Small intestine (tissue), 7 donors: ENCODE measurements at regions not wholly inside any gene's neighbourhood (a gene's known extent, or its start where the extent isn't known, plus 50 kb on each side); places are given as distances from the start of the nearest gene placed in this dataset.

Source experiments
- DNase-seq, 2 donors: peaks; one replicate each; pipeline versions ENCODE4 v3.0.0 to v3.0.0-alpha.2; 2013
- FAIRE-seq: peaks from 2 replicates; lab custom pipeline; 2012; peaks lifted over from hg19 to GRCh38; lab: Jason Lieb, UNC
- H3K27ac ChIP-seq, 3 donors: one replicate each; pipeline ENCODE4 v1.5.1; 2013; ENCODE audit warnings: low read length in 2 of 3, mild to moderate bottlenecking in 2 of 3, control low read depth in 1 of 3, inconsistent platforms in 1 of 3, low read depth in 1 of 3, moderate library complexity in 1 of 3
- H3K27me3 ChIP-seq, 3 donors: one replicate each; pipeline ENCODE4 v1.6.1; 2013; ENCODE audit warnings: low read length in 3 of 3, inconsistent platforms in 1 of 3; ENCODE audit not compliant: control insufficient read depth in 3 of 3, insufficient read depth in 3 of 3
- H3K36me3 ChIP-seq, 3 donors: one replicate each; pipeline ENCODE4 v1.6.1; 2013; ENCODE audit warnings: low read length in 3 of 3, inconsistent platforms in 1 of 3, low read depth in 1 of 3, mild to moderate bottlenecking in 1 of 3, moderate library complexity in 1 of 3; ENCODE audit not compliant: control insufficient read depth in 3 of 3, insufficient read depth in 2 of 3
- H3K4me1 ChIP-seq, 3 donors: one replicate each; pipeline ENCODE4 v1.6.1; 2013; ENCODE audit warnings: low read length in 2 of 3, inconsistent platforms in 1 of 3, low read depth in 1 of 3, mild to moderate bottlenecking in 1 of 3, moderate library complexity in 1 of 3; ENCODE audit not compliant: control insufficient read depth in 3 of 3, insufficient read depth in 2 of 3
- H3K4me3 ChIP-seq, 3 donors: one replicate each; pipeline ENCODE4 v1.5.1; 2013; ENCODE audit warnings: low read length in 3 of 3, control low read depth in 1 of 3, inconsistent platforms in 1 of 3, low read depth in 1 of 3, mild to moderate bottlenecking in 1 of 3, moderate library complexity in 1 of 3
- H3K9me3 ChIP-seq, 2 donors: one replicate each; pipeline ENCODE4 v1.6.1; 2013; ENCODE audit warnings: low read depth in 1 of 2, low read length in 1 of 2; ENCODE audit not compliant: control insufficient read depth in 2 of 2, insufficient read depth in 1 of 2
- WGBS, 3 donors: extraction: QIAGEN DNeasy Blood & Tissue Kit; methylation state at CpG; one replicate each; pipeline ENCODE4 v1.1.7; 2013; 5-methylcytosine and 5-hydroxymethylcytosine counted together
- donor health status: healthy with polysubstance abuse.
- donor health status: control.
- donor health status: control.
- donor health status: Bipolar disorder and iron deficiency.
- donor health status: healthy.

- WGBS, 3 donors: 84 to 92% (median 87%) methylated on average over 5 of the region's 5 CpGs
- H3K4me3 ChIP-seq: no peak overlapping the region
- no peak for DNase-seq
Observed at GRCh38 chr21:17964199-17964598, 145.0 kb upstream of the C21orf91 start.

GRCh38 chr21:17950591-17950990 lies 131.4 kb upstream of the C21orf91 start:
- no peaks in the 10 kb centered on the region for H3K27me3 ChIP-seq
- FAIRE-seq (no peak), DNase-seq (no peak)
- H3K27ac ChIP-seq: no peak overlapping the region
- 73 to 88% (median 82%) methylated on average over 2 of the region's 2 CpGs for WGBS, 3 donors
- no peaks in the 10 kb centered on the region for H3K9me3 ChIP-seq
- H3K36me3 ChIP-seq: no peaks in the 10 kb centered on the region
- H3K4me1 ChIP-seq: no peaks in the 10 kb centered on the region
- no peak overlapping the region for H3K4me3 ChIP-seq

More at GRCh38 chr21:17964199-17964598, 145.0 kb upstream of the C21orf91 start:
- Histone ChIP-seq H3K4me1 (no peaks in the 10 kb centered on the region), H3K9me3 (no peaks in the 10 kb centered on the region), H3K36me3 (no peaks in the 10 kb centered on the region), H3K27ac (no peak overlapping the region), H3K27me3 (no peaks in the 10 kb centered on the region)
- no peak for FAIRE-seq

- Histone ChIP-seq H3K27ac (no peak overlapping the region), H3K27me3 (no peaks in the 10 kb centered on the region), H3K9me3 (peaks cover 0 to 5% of the 10 kb centered on the region in 2 donors), H3K36me3 (no peaks in the 10 kb centered on the region), H3K4me1 (no peaks in the 10 kb centered on the region), H3K4me3 (no peak overlapping the region)
- DNase-seq: no peak
- FAIRE-seq: no peak
Observed at GRCh38 chr21:17949421-17949820, 130.3 kb upstream of the C21orf91 start.

- H3K4me1 ChIP-seq: no peaks in the 10 kb centered on the region
- no peaks in the 10 kb centered on the region for H3K36me3 ChIP-seq
- no peak overlapping the region for H3K4me3 ChIP-seq
- peaks cover 0 to 13% of the 10 kb centered on the region in 2 donors for H3K9me3 ChIP-seq
- DNase-seq (no peak), FAIRE-seq (no peak)
- H3K27me3 ChIP-seq: no peaks in the 10 kb centered on the region
- H3K27ac ChIP-seq: no peak overlapping the region
- 51 to 70% (median 69%) methylated on average over 2 of the region's 2 CpGs for WGBS, 3 donors
Observed at GRCh38 chr21:17947531-17947930, 128.4 kb upstream of the C21orf91 start.

- FAIRE-seq (no peak), DNase-seq (no peak)
- H3K9me3 ChIP-seq: no peaks in the 10 kb centered on the region
- 79 to 91% (median 91%) methylated on average over 4 of the region's 4 CpGs for WGBS, 3 donors
- no peak overlapping the region for H3K4me3 ChIP-seq
- no peaks in the 10 kb centered on the region for H3K36me3 ChIP-seq
- no peaks in the 10 kb centered on the region for H3K27me3 ChIP-seq
- no peak overlapping the region for H3K27ac ChIP-seq
- H3K4me1 ChIP-seq: no peaks in the 10 kb centered on the region
Observed at GRCh38 chr21:17931080-17931479, 111.9 kb upstream of the C21orf91 start.

GRCh38 chr21:17930093-17930492 lies 110.9 kb upstream of the C21orf91 start:
- no peaks in the 10 kb centered on the region for H3K9me3 ChIP-seq
- no peaks in the 10 kb centered on the region for H3K27me3 ChIP-seq
- 89 to 100% (median 93%) methylated on average over 1 of the region's 1 CpG for WGBS, 3 donors
- DNase-seq (no peak), FAIRE-seq (no peak)
- no peaks in the 10 kb centered on the region for H3K4me1 ChIP-seq
- no peak overlapping the region for H3K4me3 ChIP-seq
- no peak overlapping the region for H3K27ac ChIP-seq
- no peaks in the 10 kb centered on the region for H3K36me3 ChIP-seq

- FAIRE-seq: no peak
- no peaks in the 10 kb centered on the region for H3K9me3 ChIP-seq
- WGBS, 3 donors: 72 to 82% (median 82%) methylated on average over 7 of the region's 7 CpGs
- H3K36me3 ChIP-seq: no peaks in the 10 kb centered on the region
- H3K27ac ChIP-seq: no peak overlapping the region
- no peak overlapping the region for H3K4me3 ChIP-seq
- no peaks in the 10 kb centered on the region for H3K27me3 ChIP-seq
- H3K4me1 ChIP-seq: no peaks in the 10 kb centered on the region
- DNase-seq: no peak
Observed at GRCh38 chr21:17929510-17929909, 110.4 kb upstream of the C21orf91 start.

- H3K36me3 ChIP-seq: no peaks in the 10 kb centered on the region
- 23 to 31% (median 24%) methylated on average over 1 of the region's 1 CpG for WGBS, 3 donors
- peaks cover 0 to 2% of the 10 kb centered on the region in 2 donors for H3K9me3 ChIP-seq
- DNase-seq (peak in 1 of 2 donors; percentile 13), FAIRE-seq (peak; percentile 70)
- H3K27me3 ChIP-seq: no peaks in the 10 kb centered on the region
- no peak overlapping the region for H3K27ac ChIP-seq
- H3K4me3 ChIP-seq: no peak overlapping the region
- no peaks in the 10 kb centered on the region for H3K4me1 ChIP-seq
Observed at GRCh38 chr21:17925899-17926298, 106.7 kb upstream of the C21orf91 start.

- no peak overlapping the region for H3K4me3 ChIP-seq
- H3K27me3 ChIP-seq: no peaks in the 10 kb centered on the region
- FAIRE-seq (no peak), DNase-seq (peak; percentile 64 to 66)
- H3K36me3 ChIP-seq: no peaks in the 10 kb centered on the region
- H3K4me1 ChIP-seq: no peaks in the 10 kb centered on the region
- H3K27ac ChIP-seq: no peak overlapping the region
- 0% methylated on average over 3 of the region's 3 CpGs for WGBS, 3 donors
- peaks cover 0 to 5% of the 10 kb centered on the region in 2 donors for H3K9me3 ChIP-seq
Observed at GRCh38 chr21:17925000-17925610, 105.9 kb upstream of the C21orf91 start.
